GM20000 (cell line): ENCODE measurements at regions not wholly inside any gene's neighbourhood (a gene's known extent, or its start where the extent isn't known, plus 50 kb on each side); places are given as distances from the start of the nearest gene placed in this dataset.

Source experiments
- DNase-seq: peaks from one replicate; pipeline ENCODE4 v3.0.0; 2012; ENCODE audit warnings: low spot score
- TF ChIP-seq, protein P1 (sequence below): IDR thresholded peaks from 2 replicates; pipeline ENCODE4 v1.5.1; 2012; ENCODE audit warnings: mild to moderate bottlenecking, control low read depth; ENCODE audit errors: extremely low read depth, missing control alignments

DNA sequence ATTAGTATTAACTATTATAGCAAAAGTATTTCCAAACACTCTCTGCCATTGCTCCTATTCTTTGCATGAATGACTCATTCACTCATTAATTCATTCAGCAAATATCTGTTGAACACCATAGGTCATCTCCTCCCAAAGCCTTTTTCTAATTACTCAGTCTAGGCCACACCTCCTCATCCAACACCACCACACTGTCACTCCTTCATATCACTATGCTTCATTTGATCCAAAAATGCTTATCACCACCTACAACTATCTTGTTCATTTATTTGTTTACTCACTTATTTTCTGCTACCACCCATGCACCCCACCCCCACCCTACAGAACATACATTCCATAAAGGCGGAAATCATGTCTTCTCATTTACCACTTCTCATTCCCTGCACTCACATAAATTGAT is 94.4 kb upstream of the TNFSF4 start:
- TF ChIP-seq, protein P1, sequence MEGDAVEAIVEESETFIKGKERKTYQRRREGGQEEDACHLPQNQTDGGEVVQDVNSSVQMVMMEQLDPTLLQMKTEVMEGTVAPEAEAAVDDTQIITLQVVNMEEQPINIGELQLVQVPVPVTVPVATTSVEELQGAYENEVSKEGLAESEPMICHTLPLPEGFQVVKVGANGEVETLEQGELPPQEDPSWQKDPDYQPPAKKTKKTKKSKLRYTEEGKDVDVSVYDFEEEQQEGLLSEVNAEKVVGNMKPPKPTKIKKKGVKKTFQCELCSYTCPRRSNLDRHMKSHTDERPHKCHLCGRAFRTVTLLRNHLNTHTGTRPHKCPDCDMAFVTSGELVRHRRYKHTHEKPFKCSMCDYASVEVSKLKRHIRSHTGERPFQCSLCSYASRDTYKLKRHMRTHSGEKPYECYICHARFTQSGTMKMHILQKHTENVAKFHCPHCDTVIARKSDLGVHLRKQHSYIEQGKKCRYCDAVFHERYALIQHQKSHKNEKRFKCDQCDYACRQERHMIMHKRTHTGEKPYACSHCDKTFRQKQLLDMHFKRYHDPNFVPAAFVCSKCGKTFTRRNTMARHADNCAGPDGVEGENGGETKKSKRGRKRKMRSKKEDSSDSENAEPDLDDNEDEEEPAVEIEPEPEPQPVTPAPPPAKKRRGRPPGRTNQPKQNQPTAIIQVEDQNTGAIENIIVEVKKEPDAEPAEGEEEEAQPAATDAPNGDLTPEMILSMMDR: no peak
- no peak for DNase-seq

DNA sequence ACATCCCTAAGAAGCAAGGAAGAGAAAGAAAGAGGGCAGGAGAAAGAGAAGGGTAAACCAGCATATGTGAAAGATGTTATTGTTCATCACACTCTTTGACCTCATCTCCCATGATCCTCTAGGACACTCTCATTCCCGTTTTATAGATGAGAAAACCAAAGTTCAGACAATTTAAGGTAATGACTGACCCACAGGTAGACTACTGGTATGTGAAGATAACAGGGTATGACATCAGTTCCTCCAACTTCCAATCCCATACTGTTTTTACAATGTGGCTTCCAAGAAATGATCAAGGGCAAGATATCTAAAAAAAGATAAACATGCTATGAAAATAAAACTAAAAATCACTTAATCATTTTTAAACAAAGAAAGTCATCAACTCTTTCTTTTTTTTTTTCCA is 95.2 kb upstream of the TNFSF4 start:
- no peak for DNase-seq
- TF ChIP-seq, protein P1: no peak

DNA sequence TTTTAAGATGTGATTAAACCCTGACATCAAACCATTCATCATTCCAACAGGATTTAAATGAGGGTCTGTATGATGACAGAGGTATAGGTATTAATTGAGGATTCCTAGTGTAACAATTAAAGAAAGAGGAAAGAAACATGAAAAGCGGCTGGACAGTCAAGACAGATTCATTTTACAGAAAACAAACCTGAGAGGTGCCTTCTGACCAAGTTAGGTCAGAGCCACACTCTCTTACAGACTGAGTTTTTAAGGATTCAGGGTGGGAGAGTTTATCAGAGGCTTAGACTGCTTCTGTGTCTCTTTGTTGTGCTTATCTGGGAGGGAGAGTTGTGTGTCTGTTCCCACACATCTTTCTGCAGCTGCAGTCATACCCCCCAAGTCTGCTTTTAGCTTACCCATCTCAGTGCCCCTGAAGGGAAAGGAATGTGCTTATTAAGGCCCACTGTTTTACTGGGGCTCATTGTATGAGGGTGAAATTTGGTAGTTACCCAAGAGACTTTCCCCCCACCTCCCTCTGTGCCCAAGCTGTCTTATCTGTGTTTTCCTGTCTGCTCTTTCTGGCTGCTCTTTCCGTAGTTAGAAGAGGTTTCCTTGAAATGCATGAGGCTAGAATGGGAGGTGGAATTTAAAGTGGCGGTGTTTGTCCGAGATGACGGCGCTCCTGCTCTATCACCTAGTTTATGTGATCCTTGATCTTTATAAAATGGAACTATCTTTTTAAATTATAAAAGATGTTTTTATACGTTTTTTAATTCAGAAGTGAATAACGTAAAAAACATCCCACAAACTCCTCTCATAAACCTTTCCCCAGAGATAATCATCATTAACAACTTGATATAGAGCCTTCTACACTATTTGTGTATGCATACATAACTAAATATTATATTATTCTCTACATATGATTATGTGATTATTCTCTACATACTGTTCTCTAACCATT is 96.0 kb upstream of the TNFSF4 start:
- no peak for DNase-seq

DNA sequence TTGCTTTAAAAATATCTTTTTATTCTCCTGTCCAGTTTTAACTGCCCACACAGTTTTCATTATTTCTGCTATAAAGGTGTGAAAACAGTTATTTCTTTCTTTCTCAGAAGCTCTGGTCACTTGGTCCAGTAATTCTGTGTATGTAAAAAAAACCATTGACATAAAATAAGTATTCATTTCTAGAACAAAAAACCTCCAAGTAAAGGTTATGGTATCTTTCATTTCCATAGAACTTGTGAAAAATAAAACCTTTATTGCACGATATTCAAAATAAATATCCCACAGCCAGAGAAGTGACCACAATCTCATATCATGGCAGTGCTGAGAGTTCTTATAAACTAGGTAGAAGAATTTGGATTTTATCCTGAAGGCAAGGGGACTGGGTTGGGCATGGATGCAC is 96.9 kb upstream of the TNFSF4 start:
- TF ChIP-seq, protein P1: no peak
- DNase-seq: no peak

More for the DNA sequence above, 96.0 kb upstream of the TNFSF4 start:
- TF ChIP-seq, protein P1: no peak

DNA sequence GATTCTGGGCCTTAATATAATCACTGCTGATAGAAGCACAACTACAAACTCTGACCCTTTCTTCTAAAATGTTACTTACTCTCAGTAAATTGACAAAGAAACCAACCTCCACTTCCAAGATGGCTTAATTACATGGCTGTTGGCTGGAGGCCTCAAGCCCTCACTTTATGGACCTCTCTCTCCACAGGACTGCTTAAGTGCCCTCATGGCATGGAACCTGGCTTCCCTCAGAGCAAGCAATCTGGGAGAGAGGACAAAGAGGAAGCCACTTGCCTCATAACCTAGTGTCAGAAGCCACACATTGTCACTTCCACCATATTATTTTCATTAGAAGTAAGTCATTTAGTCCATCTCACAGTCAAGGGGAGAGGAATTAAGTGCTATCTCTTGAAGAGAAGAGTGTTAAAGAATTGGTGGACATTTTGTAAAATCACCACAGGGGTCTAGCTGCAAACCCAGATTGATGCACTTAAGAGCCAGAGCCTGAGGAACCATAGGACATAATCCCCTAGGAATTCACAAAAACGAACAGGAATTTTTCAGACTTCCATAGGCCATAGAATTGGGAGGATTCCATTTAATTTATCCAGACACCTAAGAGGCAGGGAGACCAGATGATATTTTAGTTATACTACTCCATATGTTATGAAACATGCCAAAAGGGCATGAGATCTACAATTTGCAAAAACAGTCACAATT is 97.5 kb upstream of the TNFSF4 start:
- TF ChIP-seq, protein P1: no peak
- no peak for DNase-seq

DNA sequence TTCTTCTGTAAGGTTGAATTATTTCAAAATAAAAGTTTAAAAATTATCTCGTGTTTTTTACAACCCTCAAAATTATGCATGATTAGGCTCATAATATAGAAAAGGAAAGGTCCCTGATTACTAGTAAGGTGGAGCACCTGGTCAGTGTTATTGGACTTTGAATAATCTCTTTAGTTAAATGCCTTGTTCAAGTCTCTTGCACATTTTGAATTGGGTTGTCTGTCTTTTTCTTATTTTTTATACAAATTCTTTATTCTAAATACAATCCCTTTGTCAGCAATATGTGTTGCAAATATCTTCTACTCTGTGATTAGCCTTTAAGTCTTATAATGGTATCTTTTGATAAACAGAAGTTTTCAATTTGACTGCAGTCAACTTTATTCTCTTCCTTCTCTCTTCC is 100.7 kb upstream of the TNFSF4 start:
- TF ChIP-seq, protein P1: no peak
- no peak for DNase-seq

DNA sequence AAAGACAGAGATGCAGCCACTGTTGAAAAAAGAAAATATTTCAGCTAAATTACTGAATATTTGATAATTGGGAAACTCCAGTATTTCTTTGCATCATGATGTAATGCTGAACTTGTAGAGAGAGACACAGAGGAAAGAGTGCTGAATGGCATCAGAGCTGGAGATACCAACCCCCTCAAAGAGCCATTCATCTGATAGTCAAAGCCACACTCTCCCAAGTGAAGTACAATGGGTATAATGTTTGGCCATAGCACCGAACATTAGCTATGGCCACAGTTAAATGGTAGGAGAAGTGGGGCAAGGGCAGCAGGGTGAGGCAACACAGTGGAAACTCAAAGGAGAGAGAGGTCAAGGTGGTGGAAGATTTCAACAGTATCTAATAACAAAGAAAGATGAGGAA is 107.5 kb upstream of the TNFSF4 start:
- DNase-seq: no peak
- TF ChIP-seq, protein P1: no peak
